ENCODE measurements at regions not wholly inside any gene's neighbourhood (a gene's known extent, or its start where the extent isn't known, plus 50 kb on each side); places are given as distances from the start of the nearest gene placed in this dataset.
A peak's percentile ranks its signal among the peaks of the same experiment; 100 is the strongest.
"Not testable (repeated sequence)": the region's sequence is repeated elsewhere in the genome, so short reads cannot be mapped to it uniquely, and the experiment has no call there.

DNA sequence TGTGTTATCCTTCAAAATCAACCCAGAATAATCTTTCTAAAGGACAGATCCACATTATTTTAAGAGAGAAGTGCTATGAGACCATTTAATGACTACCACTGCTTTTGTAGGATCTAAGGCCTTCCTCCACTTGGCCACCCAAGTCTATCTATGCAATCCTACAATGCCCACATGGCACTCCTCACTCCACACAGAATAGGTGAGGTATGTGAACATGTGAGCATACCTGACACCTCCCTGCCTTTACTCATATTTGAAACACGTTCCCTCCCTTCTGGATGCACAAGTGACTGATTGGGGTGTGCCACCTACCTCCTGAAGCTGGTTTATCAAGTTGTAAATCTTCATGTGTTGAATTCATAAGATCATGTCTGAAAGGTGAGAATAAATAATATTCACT lies 147.5 kb upstream of the KCTD7 start:
- not testable (repeated sequence) for H3K79me2 ChIP-seq (ENCODE audit: insufficient read depth, low read length); H3K4me2 ChIP-seq (ENCODE audit: insufficient read depth, low read length); H4K20me1 ChIP-seq (ENCODE audit: insufficient read depth, low read length); H2AFZ ChIP-seq (ENCODE audit: low read depth, low read length); H3K9ac ChIP-seq (ENCODE audit: low read depth, low read length); ATAC-seq (ENCODE audit: insufficient read depth, low read depth); H3K4me3 ChIP-seq (ENCODE audit: low read depth in 1 of 2, low read length in 2 of 2); DNase-seq; H3K36me3 ChIP-seq (ENCODE audit: insufficient read depth, low read length); H3K4me1 ChIP-seq (ENCODE audit: insufficient read depth, low read length); H3K27me3 ChIP-seq (ENCODE audit: insufficient read depth, low read length, poor library complexity); H3K27ac ChIP-seq (ENCODE audit: low read length); H3K9me3 ChIP-seq (ENCODE audit: insufficient read depth, low read length, severe bottlenecking)

DNA sequence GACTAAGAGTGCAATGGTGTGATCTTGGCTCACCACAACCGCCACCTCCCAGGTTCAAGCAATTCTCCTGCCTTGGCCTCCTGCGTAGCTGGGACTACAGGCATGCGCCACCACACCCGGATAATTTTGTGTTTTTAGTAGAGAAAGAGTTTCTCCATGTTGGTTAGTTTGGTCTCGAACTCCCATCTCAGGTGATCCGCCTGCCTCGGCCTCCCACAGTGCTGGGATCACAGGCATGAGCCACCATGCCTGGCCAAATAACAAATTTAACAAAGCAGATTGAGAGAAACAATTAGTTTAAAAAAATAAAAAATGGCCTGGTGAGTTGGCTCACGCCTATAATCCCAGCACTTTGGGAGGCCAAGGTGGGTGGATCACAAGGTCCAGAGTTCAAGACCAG lies 139.6 kb upstream of the KCTD7 start:
- peaks cover 14% of the 10 kb centered on the region for H3K4me1 ChIP-seq (ENCODE audit: insufficient read depth, low read length)
- not testable (repeated sequence) for H3K27me3 ChIP-seq (ENCODE audit: insufficient read depth, low read length, poor library complexity); H3K4me2 ChIP-seq (ENCODE audit: insufficient read depth, low read length); H3K27ac ChIP-seq (ENCODE audit: low read length); H4K20me1 ChIP-seq (ENCODE audit: insufficient read depth, low read length); H3K36me3 ChIP-seq (ENCODE audit: insufficient read depth, low read length); DNase-seq; H3K9ac ChIP-seq (ENCODE audit: low read depth, low read length); H3K4me3 ChIP-seq (ENCODE audit: low read depth in 1 of 2, low read length in 2 of 2); H2AFZ ChIP-seq (ENCODE audit: low read depth, low read length); H3K9me3 ChIP-seq (ENCODE audit: insufficient read depth, low read length, severe bottlenecking); ATAC-seq (ENCODE audit: insufficient read depth, low read depth)
- peaks cover 10% of the 10 kb centered on the region for H3K79me2 ChIP-seq (ENCODE audit: insufficient read depth, low read length)

DNA sequence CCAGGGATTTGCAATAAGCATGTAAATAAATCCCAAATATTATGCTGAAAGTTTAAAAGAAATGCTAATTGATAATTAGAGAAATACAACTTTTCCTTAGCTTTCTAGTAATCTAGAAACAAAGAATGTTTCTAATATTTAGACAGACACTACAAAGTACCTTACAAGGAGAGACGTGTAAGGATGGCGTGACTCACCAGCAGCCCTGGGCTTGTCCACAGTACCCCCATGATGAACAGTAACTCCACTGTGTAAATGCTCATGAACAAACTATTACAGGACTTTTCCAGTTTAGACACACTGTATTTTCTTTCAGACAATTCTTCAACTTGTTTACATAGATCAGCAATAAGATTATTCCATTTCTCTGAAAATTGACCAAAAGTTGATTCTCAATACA lies 138.9 kb upstream of the KCTD7 start:
- H2AFZ ChIP-seq (ENCODE audit: low read depth, low read length); H3K36me3 ChIP-seq (ENCODE audit: insufficient read depth, low read length): not testable (repeated sequence)

DNA sequence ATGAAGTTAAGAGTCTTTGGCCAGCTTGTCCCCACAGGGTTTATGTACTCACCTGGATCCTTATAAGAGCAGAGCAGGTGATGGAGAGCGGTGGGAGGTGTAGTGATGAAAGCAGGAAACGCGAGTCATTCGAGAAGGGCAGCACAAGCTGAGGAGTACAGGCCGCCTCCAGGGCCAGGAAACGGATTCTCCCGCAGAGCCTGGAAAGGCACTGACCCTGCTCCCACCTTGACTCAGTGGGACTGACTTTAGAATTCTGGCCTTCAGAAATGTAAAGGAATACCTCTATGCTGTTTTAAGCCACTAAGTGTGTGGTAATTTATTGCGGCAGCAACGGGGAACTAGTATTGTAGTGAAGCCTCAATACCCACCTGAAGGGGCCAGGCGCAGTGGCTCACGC lies 137.7 kb upstream of the KCTD7 start:
- H2AFZ ChIP-seq (ENCODE audit: low read depth, low read length); DNase-seq; H3K36me3 ChIP-seq (ENCODE audit: insufficient read depth, low read length); H3K4me3 ChIP-seq (ENCODE audit: low read depth in 1 of 2, low read length in 2 of 2); H4K20me1 ChIP-seq (ENCODE audit: insufficient read depth, low read length); H3K4me2 ChIP-seq (ENCODE audit: insufficient read depth, low read length); H3K9ac ChIP-seq (ENCODE audit: low read depth, low read length); H3K27me3 ChIP-seq (ENCODE audit: insufficient read depth, low read length, poor library complexity); H3K9me3 ChIP-seq (ENCODE audit: insufficient read depth, low read length, severe bottlenecking); ATAC-seq (ENCODE audit: insufficient read depth, low read depth); H3K27ac ChIP-seq (ENCODE audit: low read length): not testable (repeated sequence)
- H3K4me1 ChIP-seq (ENCODE audit: insufficient read depth, low read length): peaks cover 21% of the 10 kb centered on the region
- peaks cover 10% of the 10 kb centered on the region for H3K79me2 ChIP-seq (ENCODE audit: insufficient read depth, low read length)

More for the DNA sequence above, 138.9 kb upstream of the KCTD7 start:
- not testable (repeated sequence) for DNase-seq; H4K20me1 ChIP-seq (ENCODE audit: insufficient read depth, low read length); ATAC-seq (ENCODE audit: insufficient read depth, low read depth); H3K4me2 ChIP-seq (ENCODE audit: insufficient read depth, low read length); H3K9me3 ChIP-seq (ENCODE audit: insufficient read depth, low read length, severe bottlenecking); H3K9ac ChIP-seq (ENCODE audit: low read depth, low read length); H3K4me3 ChIP-seq (ENCODE audit: low read depth in 1 of 2, low read length in 2 of 2); H3K27me3 ChIP-seq (ENCODE audit: insufficient read depth, low read length, poor library complexity); H3K27ac ChIP-seq (ENCODE audit: low read length)
- peaks cover 21% of the 10 kb centered on the region for H3K4me1 ChIP-seq (ENCODE audit: insufficient read depth, low read length)
- peaks cover 10% of the 10 kb centered on the region for H3K79me2 ChIP-seq (ENCODE audit: insufficient read depth, low read length)

DNA sequence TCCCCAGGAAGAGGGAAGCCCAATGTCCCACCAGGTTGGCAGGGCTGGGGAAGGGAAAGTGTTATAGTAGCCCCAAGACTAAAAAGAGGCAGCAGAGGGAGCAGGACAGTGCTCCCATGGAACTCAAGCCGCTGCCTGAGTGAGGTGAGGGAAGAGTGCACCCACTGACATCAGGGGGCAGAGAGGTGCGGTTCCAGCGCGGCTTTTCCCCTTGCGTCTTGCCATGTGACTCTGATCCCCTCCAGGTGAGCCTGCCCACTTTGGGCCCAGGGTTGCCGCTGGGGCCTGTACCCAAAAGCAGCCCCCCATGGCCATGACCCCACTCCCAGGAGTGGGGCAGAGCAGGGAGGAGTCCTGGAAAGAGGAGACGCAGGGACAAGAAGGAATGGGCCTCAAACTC lies 136.3 kb upstream of the KCTD7 start:
- not testable (repeated sequence) for H3K36me3 ChIP-seq (ENCODE audit: insufficient read depth, low read length); H3K9me3 ChIP-seq (ENCODE audit: insufficient read depth, low read length, severe bottlenecking); H4K20me1 ChIP-seq (ENCODE audit: insufficient read depth, low read length); DNase-seq; ATAC-seq (ENCODE audit: insufficient read depth, low read depth); H3K27me3 ChIP-seq (ENCODE audit: insufficient read depth, low read length, poor library complexity)
- peaks cover 21% of the 10 kb centered on the region for H3K4me1 ChIP-seq (ENCODE audit: insufficient read depth, low read length)
- H3K9ac ChIP-seq (ENCODE audit: low read depth, low read length): peak overlapping the region; percentile 81
- peaks cover 10% of the 10 kb centered on the region for H3K79me2 ChIP-seq (ENCODE audit: insufficient read depth, low read length)
- H3K27ac ChIP-seq (ENCODE audit: low read length): peak overlapping the region; percentile 84; the same call in 1 of the 2 replicates
- peak overlapping the region; percentile 79 for H3K4me2 ChIP-seq (ENCODE audit: insufficient read depth, low read length)
- peak overlapping the region in 1 of 2 experiments; percentile 77; a peak in 3 of 4 replicates for H3K4me3 ChIP-seq (ENCODE audit: low read depth in 1 of 2, low read length in 2 of 2)
- H2AFZ ChIP-seq (ENCODE audit: low read depth, low read length): 0 out of 2 replicates have a peak overlapping the region, but pooled peaks have one; percentile 20

Measured in DND-41 (cell line).